ENCODE measurements at regions not wholly inside any gene's neighbourhood (a gene's known extent, or its start where the extent isn't known, plus 50 kb on each side); places are given as distances from the start of the nearest gene placed in this dataset.

DNA sequence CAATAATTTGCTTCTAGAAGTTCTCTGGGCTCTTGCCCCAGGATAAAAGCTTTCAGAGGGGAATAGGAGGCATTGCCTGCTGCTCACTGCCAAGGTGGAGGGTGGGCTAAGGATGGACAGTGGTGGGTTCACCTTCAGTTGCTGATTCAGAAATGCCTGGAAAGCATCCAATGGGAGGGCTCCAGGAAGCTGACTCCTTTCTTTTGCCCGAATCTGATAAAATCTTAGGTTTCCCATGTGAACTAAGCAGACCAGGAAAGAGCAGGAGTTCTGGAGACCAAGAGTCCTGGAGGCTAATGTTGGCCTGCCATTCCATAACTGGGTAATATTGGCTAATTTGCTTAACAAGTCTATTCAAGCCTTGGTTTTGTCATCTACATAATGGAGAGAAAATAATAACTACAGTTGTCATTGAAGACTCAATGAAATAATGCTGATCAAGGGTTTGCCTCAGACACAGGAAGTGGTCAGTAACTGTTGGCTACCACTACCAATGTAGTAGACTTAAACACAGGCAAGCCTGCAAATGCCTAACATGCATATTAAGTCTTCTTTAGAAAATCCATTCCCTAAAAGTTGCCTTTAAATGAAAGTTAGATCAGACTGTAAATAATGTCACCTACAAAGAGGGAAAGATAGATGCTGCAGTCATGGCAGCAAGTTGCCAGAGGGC, 528.4 kb upstream of the NBEA start:
- H2BK20ac ChIP-seq (ENCODE audit: low read depth, low read length), result no peak overlapping the region
- ChIA-PET POLR2A (ENCODE audit: unreplicated experiment) (no interaction called here), CTCF (no interaction called here)
- H4K91ac ChIP-seq (ENCODE audit: insufficient read depth, low read depth, low read length), result no peak overlapping the region
- TF ChIP-seq CHD1 (IDR thresholded peaks at IDR 0.05; ENCODE audit: low read depth, low read length) (no peak), MAZ (IDR thresholded peaks at IDR 0.05; ENCODE audit: borderline replicate concordance, low read depth, low read length) (no peak), CTCF (conservative IDR thresholded peaks at IDR 0.05; ENCODE audit: low read depth, low read length) (no peak)
- H3K4me2 ChIP-seq (ENCODE audit: low read depth, low read length), result no peak overlapping the region
- no peak overlapping the region for H3K56ac ChIP-seq (ENCODE audit: extremely low read depth, insufficient read depth, low read length)
- H3K9me1 ChIP-seq (ENCODE audit: insufficient read depth, low read length), result no peaks in the 10 kb centered on the region
- no peak overlapping the region for H3K27ac ChIP-seq (ENCODE audit: insufficient read depth, low read length)
- H3K79me1 ChIP-seq (ENCODE audit: low read depth in 1 of 2, low read length in 2 of 2), result no peaks in the 10 kb centered on the region
- no peak overlapping the region for H3K14ac ChIP-seq (replicated peaks; ENCODE audit: low read depth, low read length)
- H3K9me3 ChIP-seq (ENCODE audit: control insufficient read depth, insufficient read depth, low read length), result no peaks in the 10 kb centered on the region
- H2AK9ac ChIP-seq (replicated peaks; ENCODE audit: low read depth, low read length, poor library complexity), result no peak overlapping the region
- H3K4me3 ChIP-seq (ENCODE audit: insufficient read depth, low read depth, low read length), result no peak overlapping the region
- H2BK15ac ChIP-seq (ENCODE audit: low read depth, low read length), result no peak overlapping the region
- no peak overlapping the region for H2AFZ ChIP-seq (replicated peaks; ENCODE audit: low read length, poor library complexity)
- H3K4me1 ChIP-seq (ENCODE audit: control insufficient read depth, insufficient read depth, low read length), result peaks cover 3% of the 10 kb centered on the region; the same call in 1 of the 2 replicates
- no peaks in the 10 kb centered on the region for H3K36me3 ChIP-seq (ENCODE audit: control insufficient read depth, insufficient read depth, low read length)
- no peak overlapping the region for H3K4ac ChIP-seq (ENCODE audit: low read depth, low read length)
- intact Hi-C loops (cut with micrococcal nuclease) (no loop called here), dilution Hi-C loops (cut with HindIII; ENCODE audit: low sequenced_read_pairs, unreplicated experiment) (no loop called here), in situ Hi-C loops (cut with MboI; ENCODE audit: low sequenced_read_pairs) (no loop called here)
- no peak overlapping the region for H3K23ac ChIP-seq (ENCODE audit: low read depth, low read length)
- no peak overlapping the region for H3K9ac ChIP-seq (ENCODE audit: low read depth, low read length)
- H4K5ac ChIP-seq (ENCODE audit: low read depth, low read length), result no peak overlapping the region
- no peak overlapping the region for H2BK5ac ChIP-seq (ENCODE audit: low read depth, low read length, poor library complexity, severe bottlenecking)
- no peak overlapping the region for H3K18ac ChIP-seq (ENCODE audit: low read depth, low read length)
- DNase-seq, result no peak
- H2BK120ac ChIP-seq (ENCODE audit: low read depth, low read length), result no peak overlapping the region
- BruUV-seq (replicated peaks), result no TSS peak
- H4K8ac ChIP-seq (ENCODE audit: low read depth in 2 of 2, low read length in 2 of 2), result no peak overlapping the region
- H2AK5ac ChIP-seq (ENCODE audit: low read depth, low read length), result no peak overlapping the region
- no peaks in the 10 kb centered on the region for H3K27me3 ChIP-seq (ENCODE audit: control insufficient read depth, insufficient read depth, low read length)
- ATAC-seq (ENCODE audit: low read depth), result no peak
- no CpG with 5 or more reads among the region's 1 CpG for WGBS, 2 experiments (ENCODE audit: extremely low coverage in 2 of 2, insufficient read length in 1 of 2)
- no peaks in the 10 kb centered on the region for H4K20me1 ChIP-seq (ENCODE audit: insufficient read depth, low read length)

Measured in IMR-90 (cell line).